DND-41 (cell line): ENCODE measurements at regions not wholly inside any gene's neighbourhood (a gene's known extent, or its start where the extent isn't known, plus 50 kb on each side); places are given as distances from the start of the nearest gene placed in this dataset.

ENCODE experiments used
- ATAC-seq: fragments of 200-7000 bp; cut with Tn5 transposase; 3 replicates; pipeline ENCODE4 v1.9.1; 2021; ENCODE audit warnings: low read depth; ENCODE audit not compliant: insufficient read depth
- DNase-seq: peaks from one replicate; pipeline ENCODE4 v3.0.0-alpha.2; 2020
- H2AFZ ChIP-seq: 2 replicates; pipeline ENCODE4 v1.6.0; 2012; ENCODE audit warnings: low read depth, low read length
- H3K27ac ChIP-seq: 2 replicates; pipeline ENCODE4 v1.5.1; 2012; ENCODE audit warnings: low read length, inconsistent platforms
- H3K27me3 ChIP-seq: fragments of 200-600 bp; sonication (generic); 2 replicates; pipeline ENCODE4 v1.6.0; 2012; ENCODE audit warnings: low read length, mild to moderate bottlenecking, inconsistent platforms; ENCODE audit not compliant: insufficient read depth, poor library complexity
- H3K36me3 ChIP-seq: 2 replicates; pipeline ENCODE4 v1.5.1; 2012; ENCODE audit warnings: low read length, inconsistent platforms; ENCODE audit not compliant: insufficient read depth
- H3K4me1 ChIP-seq: 2 replicates; pipeline ENCODE4 v1.5.1; 2012; ENCODE audit warnings: mild to moderate bottlenecking, low read length; ENCODE audit not compliant: insufficient read depth
- H3K4me2 ChIP-seq: 2 replicates; pipeline ENCODE4 v1.6.0; 2012; ENCODE audit warnings: mild to moderate bottlenecking, moderate library complexity, low read length, inconsistent platforms; ENCODE audit not compliant: insufficient read depth
- H3K4me3 ChIP-seq, 2 experiments: fragments of 200-600 bp in 1 of 2; shearing (Covaris generic) in 1 of 2; 2 replicates each; pipeline ENCODE4 v1.5.1; 2012 to 2016; ENCODE audit warnings: inconsistent platforms in 2 of 2, low read length in 2 of 2, mild to moderate bottlenecking in 2 of 2, low read depth in 1 of 2, moderate library complexity in 1 of 2
- H3K79me2 ChIP-seq: 2 replicates; pipeline ENCODE4 v1.6.0; 2012; ENCODE audit warnings: low read length, inconsistent platforms; ENCODE audit not compliant: insufficient read depth
- H3K9ac ChIP-seq: 2 replicates; pipeline ENCODE4 v1.6.0; 2012; ENCODE audit warnings: low read depth, mild to moderate bottlenecking, inconsistent platforms, low read length, moderate library complexity
- H3K9me3 ChIP-seq: 2 replicates; pipeline ENCODE4 v1.5.1; 2012; ENCODE audit warnings: low read length, moderate library complexity, mild to moderate bottlenecking, inconsistent platforms; ENCODE audit not compliant: insufficient read depth, severe bottlenecking
- H4K20me1 ChIP-seq: 2 replicates; pipeline ENCODE4 v1.6.0; 2012; ENCODE audit warnings: low read length; ENCODE audit not compliant: insufficient read depth
- EZH2 ChIP-seq: IDR thresholded peaks from 3 replicates; pipeline ENCODE4 v1.6.1; 2012; ENCODE audit warnings: borderline replicate concordance, low read depth, mild to moderate bottlenecking, moderate library complexity, low read length, inconsistent platforms; ENCODE audit not compliant: severe bottlenecking
- TF ChIP-seq, protein P1 (sequence below): IDR thresholded peaks from 2 replicates; pipeline ENCODE4 v1.5.1; 2012; ENCODE audit warnings: borderline replicate concordance, low read length, moderate library complexity, mild to moderate bottlenecking; ENCODE audit not compliant: poor library complexity, severe bottlenecking; ENCODE audit errors: extremely low read depth

DNA sequence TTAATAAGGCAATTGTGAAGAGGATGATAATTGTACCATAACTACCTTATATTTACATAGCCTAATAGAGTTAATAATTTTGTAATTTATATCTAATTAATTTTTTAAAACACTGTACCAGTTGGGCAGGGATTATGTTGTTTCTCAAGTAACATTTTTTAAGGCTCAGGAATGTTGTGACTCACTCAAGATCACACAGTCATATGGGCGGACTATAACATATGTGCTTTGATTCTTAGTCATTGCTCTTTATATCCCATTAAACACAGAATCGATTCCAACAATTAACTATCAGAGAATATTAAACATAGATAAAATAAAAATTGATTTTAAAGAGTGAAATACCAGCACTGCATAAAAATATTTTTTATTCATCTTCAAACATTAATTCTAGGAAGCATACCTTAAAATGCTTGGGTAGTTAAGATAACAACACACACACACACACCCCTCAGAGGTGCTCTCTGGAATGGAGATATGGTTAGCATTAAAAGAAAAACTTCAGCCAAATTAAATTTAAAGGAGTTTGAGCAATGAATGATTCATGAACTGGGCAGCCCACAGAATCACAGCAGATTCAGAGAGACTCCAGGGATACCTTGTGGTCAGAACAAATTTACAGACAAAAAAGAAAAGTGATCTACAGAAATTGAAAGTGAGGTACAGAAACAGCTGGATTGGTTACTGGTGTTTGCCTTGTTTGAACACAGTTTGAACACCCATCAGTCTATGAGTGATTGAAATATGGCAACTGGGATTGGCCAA is 869.4 kb upstream of the ID2 start:
- no peak overlapping the region for H3K4me2 ChIP-seq
- H3K9me3 ChIP-seq, result no peaks in the 10 kb centered on the region
- TF ChIP-seq, protein P1, sequence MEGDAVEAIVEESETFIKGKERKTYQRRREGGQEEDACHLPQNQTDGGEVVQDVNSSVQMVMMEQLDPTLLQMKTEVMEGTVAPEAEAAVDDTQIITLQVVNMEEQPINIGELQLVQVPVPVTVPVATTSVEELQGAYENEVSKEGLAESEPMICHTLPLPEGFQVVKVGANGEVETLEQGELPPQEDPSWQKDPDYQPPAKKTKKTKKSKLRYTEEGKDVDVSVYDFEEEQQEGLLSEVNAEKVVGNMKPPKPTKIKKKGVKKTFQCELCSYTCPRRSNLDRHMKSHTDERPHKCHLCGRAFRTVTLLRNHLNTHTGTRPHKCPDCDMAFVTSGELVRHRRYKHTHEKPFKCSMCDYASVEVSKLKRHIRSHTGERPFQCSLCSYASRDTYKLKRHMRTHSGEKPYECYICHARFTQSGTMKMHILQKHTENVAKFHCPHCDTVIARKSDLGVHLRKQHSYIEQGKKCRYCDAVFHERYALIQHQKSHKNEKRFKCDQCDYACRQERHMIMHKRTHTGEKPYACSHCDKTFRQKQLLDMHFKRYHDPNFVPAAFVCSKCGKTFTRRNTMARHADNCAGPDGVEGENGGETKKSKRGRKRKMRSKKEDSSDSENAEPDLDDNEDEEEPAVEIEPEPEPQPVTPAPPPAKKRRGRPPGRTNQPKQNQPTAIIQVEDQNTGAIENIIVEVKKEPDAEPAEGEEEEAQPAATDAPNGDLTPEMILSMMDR, result no peak
- TF ChIP-seq EZH2, result no peak
- H3K9ac ChIP-seq, result no peak overlapping the region
- H3K27ac ChIP-seq, result no peak overlapping the region
- no peaks in the 10 kb centered on the region for H3K36me3 ChIP-seq
- no peaks in the 10 kb centered on the region for H3K27me3 ChIP-seq
- no peak overlapping the region for H2AFZ ChIP-seq
- H4K20me1 ChIP-seq, result no peaks in the 10 kb centered on the region
- H3K4me1 ChIP-seq, result no peaks in the 10 kb centered on the region
- H3K4me3 ChIP-seq, result no peak overlapping the region
- H3K79me2 ChIP-seq, result no peaks in the 10 kb centered on the region
- DNase-seq, result no peak
- ATAC-seq, result no peak

DNA sequence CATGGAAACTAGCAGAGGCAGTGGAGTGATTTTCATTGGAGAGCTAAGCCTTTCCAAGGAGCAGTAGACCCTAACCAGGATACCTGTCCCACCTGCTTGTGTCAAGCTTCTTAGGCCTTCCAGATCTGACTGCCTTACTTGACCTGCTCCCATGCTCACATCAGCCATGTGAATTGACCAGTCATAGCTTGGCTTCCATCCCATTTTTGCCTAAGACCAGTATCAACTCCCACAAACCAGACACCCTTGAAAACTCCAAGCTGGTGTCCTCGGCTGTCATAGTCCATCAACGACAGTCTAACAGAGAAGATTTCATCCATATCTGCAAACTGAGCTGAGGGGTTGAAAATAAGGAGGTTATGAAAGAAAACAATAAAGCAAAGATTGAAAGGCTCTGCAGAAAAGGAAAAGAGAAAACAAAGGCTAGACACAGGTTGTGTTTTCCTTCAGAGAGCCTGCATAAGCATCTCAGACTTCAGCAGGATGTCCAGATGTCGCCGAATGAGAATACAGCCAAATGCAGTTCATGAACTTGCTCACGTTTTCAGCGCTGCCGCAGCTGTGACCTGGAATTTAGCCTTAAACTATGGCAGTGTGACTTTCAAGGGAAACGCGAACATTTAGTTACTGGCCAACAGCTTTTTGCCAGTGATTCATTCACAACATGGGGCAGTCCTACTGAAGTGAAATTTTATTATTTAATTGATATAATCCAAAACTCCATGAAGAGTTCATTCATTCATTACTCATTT is 868.1 kb upstream of the ID2 start:
- no peaks in the 10 kb centered on the region for H3K4me1 ChIP-seq
- no peak for TF ChIP-seq EZH2
- TF ChIP-seq, protein P1, result no peak
- no peaks in the 10 kb centered on the region for H3K36me3 ChIP-seq
- no peaks in the 10 kb centered on the region for H3K9me3 ChIP-seq
- DNase-seq (no peak), ATAC-seq (no peak)
- H4K20me1 ChIP-seq, result no peaks in the 10 kb centered on the region
- no peak overlapping the region for H3K27ac ChIP-seq
- H3K79me2 ChIP-seq, result no peaks in the 10 kb centered on the region
- no peak overlapping the region for H3K4me3 ChIP-seq
- H3K27me3 ChIP-seq, result no peaks in the 10 kb centered on the region
- H3K9ac ChIP-seq, result no peak overlapping the region
- no peak overlapping the region for H2AFZ ChIP-seq
- no peak overlapping the region for H3K4me2 ChIP-seq

DNA sequence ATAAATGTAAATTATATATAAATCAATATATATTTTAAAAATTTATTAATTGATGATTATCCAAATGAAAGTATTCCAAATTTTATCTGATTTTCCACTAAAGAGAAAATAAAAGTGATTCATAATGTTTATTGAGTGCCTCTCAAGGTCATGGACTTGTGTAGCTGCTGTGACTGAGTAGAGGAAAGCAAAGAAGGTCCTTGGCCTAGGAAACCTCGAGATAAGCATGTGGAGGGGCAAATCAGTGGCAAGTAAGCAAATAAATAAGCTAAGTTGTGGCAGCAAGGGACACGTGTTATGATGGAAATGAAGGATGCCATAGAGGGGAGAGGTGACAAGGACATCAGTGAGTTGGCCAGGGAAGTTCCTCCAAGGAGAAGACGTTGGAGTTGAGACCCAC is 866.1 kb upstream of the ID2 start:
- Histone ChIP-seq H3K79me2 (no peaks in the 10 kb centered on the region), H3K9ac (no peak overlapping the region), H4K20me1 (no peaks in the 10 kb centered on the region), H3K36me3 (no peaks in the 10 kb centered on the region), H3K4me2 (no peak overlapping the region), H3K27me3 (no peaks in the 10 kb centered on the region), H2AFZ (no peak overlapping the region), H3K4me1 (no peaks in the 10 kb centered on the region), H3K27ac (no peak overlapping the region), H3K4me3 (no peak overlapping the region), H3K9me3 (no peaks in the 10 kb centered on the region)
- TF ChIP-seq EZH2, result no peak
- TF ChIP-seq, protein P1, result no peak
- ATAC-seq, result no peak
- no peak for DNase-seq
